Neuronal stem cell (in vitro differentiated cells): ENCODE measurements at regions not wholly inside any gene's neighbourhood (a gene's known extent, or its start where the extent isn't known, plus 50 kb on each side); places are given as distances from the start of the nearest gene placed in this dataset.
A peak's percentile ranks its signal among the peaks of the same experiment; 100 is the strongest.

Experiments
- DNase-seq: peaks from one replicate; pipeline ENCODE4 v3.0.0-alpha.2; 2013; ENCODE audit warnings: low spot score
- H2AFZ ChIP-seq: one replicate; pipeline ENCODE4 v1.6.1; 2013; ENCODE audit warnings: mild to moderate bottlenecking, low read length, inconsistent platforms
- H2AK5ac ChIP-seq: 2 replicates; pipeline ENCODE4 v1.6.1; 2013; ENCODE audit warnings: low read depth, mild to moderate bottlenecking, inconsistent platforms, low read length, moderate library complexity, mixed read lengths
- H2BK120ac ChIP-seq: 2 replicates; pipeline ENCODE4 v1.6.1; 2013; ENCODE audit warnings: low read depth, mild to moderate bottlenecking, inconsistent platforms, low read length, moderate library complexity, mixed read lengths
- H2BK12ac ChIP-seq: one replicate; pipeline ENCODE4 v1.6.1; 2013; ENCODE audit warnings: low read length, inconsistent platforms
- H2BK15ac ChIP-seq: 2 replicates; pipeline ENCODE4 v1.6.1; 2013; ENCODE audit warnings: mild to moderate bottlenecking, low read length, inconsistent platforms, mixed read lengths
- H2BK5ac ChIP-seq: one replicate; pipeline ENCODE4 v1.6.1; 2013; ENCODE audit warnings: inconsistent platforms, mild to moderate bottlenecking, low read length, moderate library complexity
- H3K14ac ChIP-seq: one replicate; pipeline ENCODE4 v1.6.1; 2013; ENCODE audit warnings: low read length, inconsistent platforms
- H3K18ac ChIP-seq: 2 replicates; pipeline ENCODE4 v1.6.1; 2013; ENCODE audit warnings: low read length, inconsistent platforms
- H3K23ac ChIP-seq: 2 replicates; pipeline ENCODE4 v1.6.1; 2013; ENCODE audit warnings: low read depth, mild to moderate bottlenecking, mixed read lengths, low read length, inconsistent platforms; ENCODE audit not compliant: poor library complexity
- H3K27ac ChIP-seq: replicated peaks from 3 replicates; pipeline ENCODE4 v1.5.1; 2013; ENCODE audit warnings: low read length, inconsistent platforms
- H3K27me3 ChIP-seq, 3 experiments: 2 replicates each; pipeline ENCODE4 v1.6.1; 2013; ENCODE audit warnings: low read length in 3 of 3, mild to moderate bottlenecking in 2 of 3, inconsistent platforms in 1 of 3, low read depth in 1 of 3, mixed read lengths in 1 of 3, moderate library complexity in 1 of 3; ENCODE audit not compliant: control insufficient read depth in 3 of 3, insufficient read depth in 3 of 3
- H3K36me3 ChIP-seq, 2 donors: replicated peaks in 1 of 2; 2 replicates each; pipeline ENCODE4 v1.6.1; 2013; ENCODE audit warnings: low read length in 2 of 2; ENCODE audit not compliant: control insufficient read depth in 2 of 2, insufficient read depth in 2 of 2
- H3K4ac ChIP-seq: 2 replicates; pipeline ENCODE4 v1.6.1; 2013; ENCODE audit warnings: inconsistent platforms, mild to moderate bottlenecking, low read length, moderate library complexity
- H3K4me1 ChIP-seq, 2 donors: 1 replicate in 1 of 2; 2 replicates in 1 of 2; pipeline ENCODE4 v1.6.1; 2013; ENCODE audit warnings: low read length in 2 of 2, low read depth in 1 of 2; ENCODE audit not compliant: control insufficient read depth in 2 of 2, insufficient read depth in 1 of 2
- H3K4me2 ChIP-seq: one replicate; pipeline ENCODE4 v1.6.1; 2013; ENCODE audit warnings: mild to moderate bottlenecking, low read length, inconsistent platforms; ENCODE audit not compliant: insufficient read depth, poor library complexity, severe bottlenecking
- H3K4me3 ChIP-seq, 2 donors: 2 replicates each; pipeline ENCODE4 v1.5.1; 2013; ENCODE audit warnings: low read length in 2 of 2, mild to moderate bottlenecking in 2 of 2, inconsistent platforms in 1 of 2, moderate library complexity in 1 of 2
- H3K79me1 ChIP-seq: one replicate; pipeline ENCODE4 v1.6.1; 2013; ENCODE audit warnings: low read depth, mild to moderate bottlenecking, inconsistent platforms, low read length, moderate library complexity
- H3K9ac ChIP-seq: one replicate; pipeline ENCODE4 v1.6.1; 2013; ENCODE audit warnings: mild to moderate bottlenecking, low read depth, low read length, inconsistent platforms; ENCODE audit not compliant: poor library complexity
- H3K9me3 ChIP-seq, 2 donors: replicated peaks in 1 of 2; 2 replicates each; pipeline versions ENCODE3 to v1.6.1; 2013; ENCODE audit warnings: low read length in 2 of 2, mild to moderate bottlenecking in 2 of 2, inconsistent platforms in 1 of 2, low read depth in 1 of 2, mixed read lengths in 1 of 2, moderate library complexity in 1 of 2; ENCODE audit not compliant: control insufficient read depth in 2 of 2, insufficient read depth in 1 of 2
- H4K8ac ChIP-seq: one replicate; pipeline ENCODE4 v1.6.1; 2013; ENCODE audit warnings: low read depth, mild to moderate bottlenecking, inconsistent platforms, low read length, moderate library complexity
- H4K91ac ChIP-seq: one replicate; pipeline ENCODE4 v1.6.1; 2013; ENCODE audit warnings: low read length, low read depth, mild to moderate bottlenecking, inconsistent platforms; ENCODE audit not compliant: poor library complexity
- WGBS, 2 donors: extraction: QIAGEN DNeasy Blood & Tissue Kit; methylation state at CpG; one replicate each; pipeline ENCODE4 v1.1.7; 2013; ENCODE audit warnings: missing lambda C conversion rate in 2 of 2, mixed read lengths in 1 of 2; ENCODE audit not compliant: insufficient read length in 2 of 2, insufficient replicate concordance in 1 of 2; ENCODE audit errors: extremely low coverage in 2 of 2; 5-methylcytosine and 5-hydroxymethylcytosine counted together

DNA sequence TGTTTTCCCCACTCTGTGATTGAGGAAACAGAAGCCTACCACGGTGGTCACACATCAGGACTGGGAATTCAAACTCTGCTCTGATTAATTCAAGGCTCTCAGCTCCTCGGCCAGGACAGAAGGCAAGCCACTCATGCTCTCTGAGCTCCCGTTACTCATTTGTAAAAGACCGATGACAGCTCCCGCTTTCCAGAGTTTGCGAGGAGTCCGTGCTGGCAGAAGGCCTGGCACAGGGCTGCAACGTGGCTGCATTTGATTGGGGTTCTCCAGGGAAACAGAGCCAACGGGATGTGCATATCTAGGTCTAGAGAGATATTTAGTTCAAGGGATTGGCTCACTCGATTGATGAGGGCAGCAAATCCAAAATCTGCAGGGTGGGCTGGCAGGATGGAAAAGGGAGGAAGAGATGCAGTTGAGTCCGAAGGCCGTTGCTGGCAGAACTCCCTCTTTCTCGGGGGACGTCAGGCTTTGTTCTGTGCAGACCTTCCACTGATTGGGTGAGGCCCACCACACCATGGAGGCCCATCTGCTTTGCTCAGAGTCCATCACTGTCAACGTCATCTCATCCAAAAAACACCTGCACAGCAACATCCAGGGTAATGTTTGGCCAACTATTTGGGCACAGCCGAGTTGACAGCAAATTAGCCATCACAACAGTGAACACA, 215.5 kb upstream of the RPL38 start:
- Histone ChIP-seq H3K9me3 (no peaks in the 10 kb centered on the region), H4K91ac (peak overlapping the region; percentile 53), H3K4ac (no peak overlapping the region), H2BK15ac (no peak overlapping the region), H3K36me3 (no peaks in the 10 kb centered on the region), H2AK5ac (no peak overlapping the region), H3K4me3 (no peak overlapping the region), H3K27ac (no peak overlapping the region), H2AFZ (no peak overlapping the region), H3K4me1 (no peaks in the 10 kb centered on the region), H4K8ac (no peak overlapping the region), H3K79me1 (peaks cover 2% of the 10 kb centered on the region), H2BK120ac (no peak overlapping the region), H3K9ac (no peak overlapping the region), H3K4me2 (no peak overlapping the region), H3K23ac (no peak overlapping the region), H2BK5ac (no peak overlapping the region), H3K27me3 (no peaks in the 10 kb centered on the region), H2BK12ac (no peak overlapping the region), H3K14ac (no peak overlapping the region), H3K18ac (peak overlapping the region; percentile 82)
- no CpG with 5 or more reads among the region's 16 CpGs for WGBS, 2 donors
- DNase-seq, result no peak

DNA sequence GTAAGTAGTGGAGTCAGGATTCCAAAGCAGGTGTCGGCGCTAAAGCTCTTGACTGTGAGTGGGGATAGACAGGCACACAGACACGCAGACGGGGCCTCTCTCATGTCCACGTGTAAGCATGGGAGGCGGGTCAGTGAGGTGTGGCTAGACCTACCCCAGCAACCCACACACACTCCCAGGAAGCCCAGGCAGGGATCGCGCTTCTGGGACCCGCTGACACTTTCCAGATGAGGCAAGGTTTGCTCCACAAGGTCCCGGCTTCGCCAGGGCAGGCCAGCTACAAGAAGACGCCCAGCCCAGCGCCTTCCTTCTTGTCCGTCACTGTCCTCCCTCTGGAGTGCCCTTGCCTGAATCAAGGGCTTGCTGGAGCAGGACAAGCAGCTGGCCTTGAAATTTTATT, 213.8 kb upstream of the RPL38 start:
- Histone ChIP-seq H3K4me1 (no peaks in the 10 kb centered on the region), H3K27ac (no peak overlapping the region), H2AFZ (no peak overlapping the region), H3K27me3 (no peaks in the 10 kb centered on the region), H2BK15ac (no peak overlapping the region), H3K18ac (peak overlapping the region; percentile 78), H4K91ac (no peak overlapping the region), H3K14ac (no peak overlapping the region), H2BK120ac (no peak overlapping the region), H3K4me2 (no peak overlapping the region), H3K23ac (no peak overlapping the region), H3K36me3 (no peaks in the 10 kb centered on the region), H2BK12ac (no peak overlapping the region), H2BK5ac (no peak overlapping the region), H3K9me3 (no peaks in the 10 kb centered on the region), H3K4me3 (no peak overlapping the region), H3K9ac (peak overlapping the region; percentile 35), H2AK5ac (peak overlapping the region; percentile 44), H4K8ac (no peak overlapping the region), H3K4ac (no peak overlapping the region), H3K79me1 (peaks cover 2% of the 10 kb centered on the region)
- no peak for DNase-seq
- no CpG with 5 or more reads among the region's 14 CpGs for whole genome bisulfite sequencing, 2 donors

GRCh38 chr17:73990290-73990689, 213.2 kb upstream of the RPL38 start:
- peaks cover 2% of the 10 kb centered on the region for H3K79me1 ChIP-seq
- H2BK5ac ChIP-seq, result no peak overlapping the region
- no peaks in the 10 kb centered on the region for H3K27me3 ChIP-seq
- H3K27ac ChIP-seq, result no peak overlapping the region
- H4K91ac ChIP-seq, result no peak overlapping the region
- no CpG with 5 or more reads among the region's 7 CpGs for WGBS, 2 donors
- H3K4me2 ChIP-seq, result no peak overlapping the region
- no peaks in the 10 kb centered on the region for H3K4me1 ChIP-seq
- no peak overlapping the region for H3K14ac ChIP-seq
- H2AK5ac ChIP-seq, result no peak overlapping the region
- DNase-seq, result no peak
- H3K18ac ChIP-seq, result no peak overlapping the region
- H2BK12ac ChIP-seq, result no peak overlapping the region
- H2AFZ ChIP-seq, result no peak overlapping the region
- H3K9ac ChIP-seq, result no peak overlapping the region
- H3K4me3 ChIP-seq, result no peak overlapping the region
- no peak overlapping the region for H4K8ac ChIP-seq
- no peak overlapping the region for H3K4ac ChIP-seq
- H2BK120ac ChIP-seq, result no peak overlapping the region
- no peak overlapping the region for H3K23ac ChIP-seq
- no peaks in the 10 kb centered on the region for H3K36me3 ChIP-seq
- H3K9me3 ChIP-seq, result no peaks in the 10 kb centered on the region
- H2BK15ac ChIP-seq, result no peak overlapping the region

DNA sequence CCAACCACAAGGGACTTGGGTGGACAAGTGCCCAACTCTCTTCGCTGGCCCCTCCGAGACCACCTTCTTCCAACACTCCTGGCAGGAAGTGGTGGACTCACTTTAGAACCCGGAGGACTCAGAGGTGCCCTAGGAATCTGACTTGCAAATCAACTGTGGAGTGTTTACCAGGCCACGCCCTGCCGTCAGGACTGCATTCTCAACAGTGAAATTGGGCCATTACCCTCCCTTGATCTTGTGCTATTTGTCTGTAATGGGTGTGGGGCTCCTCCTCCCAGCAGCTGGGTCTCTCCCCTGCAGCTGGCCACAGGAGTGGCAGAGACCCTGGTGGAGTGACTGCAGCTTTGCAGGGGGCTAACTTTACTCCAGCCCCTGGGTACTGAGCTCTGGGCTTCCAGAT, 212.2 kb upstream of the RPL38 start:
- Histone ChIP-seq H3K4me1 (no peaks in the 10 kb centered on the region), H3K36me3 (no peaks in the 10 kb centered on the region), H3K4ac (no peak overlapping the region), H3K18ac (peak overlapping the region; percentile 68), H2BK12ac (peak overlapping the region; percentile 34), H4K8ac (no peak overlapping the region), H3K4me2 (no peak overlapping the region), H2BK5ac (no peak overlapping the region), H3K79me1 (peaks cover 2% of the 10 kb centered on the region), H3K14ac (peak overlapping the region; percentile 5), H4K91ac (no peak overlapping the region), H3K9me3 (no peaks in the 10 kb centered on the region), H2AFZ (no peak overlapping the region), H2BK120ac (no peak overlapping the region), H2AK5ac (peak overlapping the region; percentile 78), H3K9ac (no peak overlapping the region), H3K27me3 (no peaks in the 10 kb centered on the region), H3K27ac (no peak overlapping the region), H3K4me3 (no peak overlapping the region), H2BK15ac (peak overlapping the region; percentile 87), H3K23ac (no peak overlapping the region)
- WGBS, 2 donors, result no CpG with 5 or more reads among the region's 5 CpGs
- no peak for DNase-seq
